ENCODE measurements at regions not wholly inside any gene's neighbourhood (a gene's known extent, or its start where the extent isn't known, plus 50 kb on each side); places are given as distances from the start of the nearest gene placed in this dataset.

DNA sequence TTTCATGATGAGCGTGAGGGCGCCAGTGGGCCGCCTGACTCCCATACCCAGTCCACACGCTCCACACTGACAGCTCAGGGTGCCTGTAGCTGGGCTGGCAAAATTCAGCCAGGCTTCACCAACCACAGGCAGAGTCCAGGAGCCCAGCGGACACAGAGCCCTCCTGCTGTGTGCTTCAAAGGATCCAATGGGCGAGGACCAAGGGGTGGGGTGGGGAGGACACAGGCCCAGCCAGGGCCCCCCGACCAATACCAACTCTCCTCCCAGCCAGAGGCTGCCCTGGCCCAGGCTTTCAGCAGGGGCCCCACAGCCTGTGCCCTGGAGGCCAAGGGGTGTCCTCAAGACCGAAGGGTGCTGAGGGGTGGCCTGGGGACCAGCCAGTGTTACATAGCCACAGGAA lies 336.1 kb downstream of the CTTN start:
- H3K79me2 ChIP-seq (ENCODE audit: control insufficient read depth, insufficient read depth, low read length): no peaks in the 10 kb centered on the region
- H3K27me3 ChIP-seq (ENCODE audit: control insufficient read depth, insufficient read depth, low read length): no peaks in the 10 kb centered on the region
- H3K36me3 ChIP-seq (ENCODE audit: control insufficient read depth, insufficient read depth, low read length): no peaks in the 10 kb centered on the region
- TF ChIP-seq, protein P1, sequence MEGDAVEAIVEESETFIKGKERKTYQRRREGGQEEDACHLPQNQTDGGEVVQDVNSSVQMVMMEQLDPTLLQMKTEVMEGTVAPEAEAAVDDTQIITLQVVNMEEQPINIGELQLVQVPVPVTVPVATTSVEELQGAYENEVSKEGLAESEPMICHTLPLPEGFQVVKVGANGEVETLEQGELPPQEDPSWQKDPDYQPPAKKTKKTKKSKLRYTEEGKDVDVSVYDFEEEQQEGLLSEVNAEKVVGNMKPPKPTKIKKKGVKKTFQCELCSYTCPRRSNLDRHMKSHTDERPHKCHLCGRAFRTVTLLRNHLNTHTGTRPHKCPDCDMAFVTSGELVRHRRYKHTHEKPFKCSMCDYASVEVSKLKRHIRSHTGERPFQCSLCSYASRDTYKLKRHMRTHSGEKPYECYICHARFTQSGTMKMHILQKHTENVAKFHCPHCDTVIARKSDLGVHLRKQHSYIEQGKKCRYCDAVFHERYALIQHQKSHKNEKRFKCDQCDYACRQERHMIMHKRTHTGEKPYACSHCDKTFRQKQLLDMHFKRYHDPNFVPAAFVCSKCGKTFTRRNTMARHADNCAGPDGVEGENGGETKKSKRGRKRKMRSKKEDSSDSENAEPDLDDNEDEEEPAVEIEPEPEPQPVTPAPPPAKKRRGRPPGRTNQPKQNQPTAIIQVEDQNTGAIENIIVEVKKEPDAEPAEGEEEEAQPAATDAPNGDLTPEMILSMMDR (conservative IDR thresholded peaks at IDR 0.05 in 1 of 2, IDR thresholded peaks at IDR 0.05 in 1 of 2; ENCODE audit: low read depth in 1 of 2, low read length in 2 of 2): no peak
- no peak for TF ChIP-seq EZH2 (IDR thresholded peaks at IDR 0.05; ENCODE audit: low read length, missing control alignments)
- H3K4me3 ChIP-seq (replicated peaks in 1 of 4; ENCODE audit: control extremely low read depth in 1 of 4, insufficient read depth in 1 of 4, low read depth in 3 of 4, low read length in 4 of 4): no peak overlapping the region
- no peaks in the 10 kb centered on the region for H3K4me1 ChIP-seq (ENCODE audit: control insufficient read depth, extremely low read depth, insufficient read depth, low read length)
- no peak overlapping the region for H3K4me2 ChIP-seq (ENCODE audit: extremely low read depth, insufficient read depth, low read length)
- no peak overlapping the region for H3K27ac ChIP-seq (ENCODE audit: insufficient read depth, low read length)
- DNase-seq (ENCODE audit: low read depth in 2 of 2): no peak
- no peaks in the 10 kb centered on the region for H3K9me3 ChIP-seq (ENCODE audit: control insufficient read depth, insufficient read depth, low read depth, low read length)
- no peak overlapping the region for H3K9ac ChIP-seq (ENCODE audit: insufficient read depth, low read length)
- no peaks in the 10 kb centered on the region for H4K20me1 ChIP-seq (ENCODE audit: control insufficient read depth, extremely low read depth, insufficient read depth, low read length)
- H2AFZ ChIP-seq (ENCODE audit: low read length): no peak overlapping the region

DNA sequence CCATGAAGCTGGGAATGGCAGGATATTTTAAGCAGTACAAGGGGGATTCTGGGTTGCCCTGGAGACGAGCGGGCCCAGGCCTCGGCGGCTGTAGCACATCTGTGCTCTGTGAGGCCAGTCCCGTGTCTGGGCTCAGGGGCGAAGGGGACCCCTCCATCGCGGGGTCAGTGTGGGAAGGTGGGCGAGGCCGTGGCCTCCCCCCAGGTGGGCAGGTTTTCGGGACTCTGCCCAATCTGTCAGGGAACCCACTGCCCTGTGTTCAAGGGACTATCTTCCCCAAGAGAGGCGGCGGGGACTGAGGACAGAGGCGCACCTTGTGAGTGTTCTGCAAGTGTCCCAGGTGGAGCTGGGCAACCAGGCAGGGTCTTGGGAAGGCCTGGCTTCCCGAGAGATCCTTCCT lies 336.6 kb downstream of the CTTN start:
- Histone ChIP-seq H3K9ac (ENCODE audit: insufficient read depth, low read length) (no peak overlapping the region), H3K4me3 (replicated peaks in 1 of 4; ENCODE audit: control extremely low read depth in 1 of 4, insufficient read depth in 1 of 4, low read depth in 3 of 4, low read length in 4 of 4) (no peak overlapping the region), H3K4me2 (ENCODE audit: extremely low read depth, insufficient read depth, low read length) (no peak overlapping the region), H3K9me3 (ENCODE audit: control insufficient read depth, insufficient read depth, low read depth, low read length) (no peaks in the 10 kb centered on the region), H4K20me1 (ENCODE audit: control insufficient read depth, extremely low read depth, insufficient read depth, low read length) (no peaks in the 10 kb centered on the region), H3K79me2 (ENCODE audit: control insufficient read depth, insufficient read depth, low read length) (no peaks in the 10 kb centered on the region), H3K36me3 (ENCODE audit: control insufficient read depth, insufficient read depth, low read length) (no peaks in the 10 kb centered on the region), H3K27ac (ENCODE audit: insufficient read depth, low read length) (no peak overlapping the region), H2AFZ (ENCODE audit: low read length) (no peak overlapping the region), H3K27me3 (ENCODE audit: control insufficient read depth, insufficient read depth, low read length) (no peaks in the 10 kb centered on the region), H3K4me1 (ENCODE audit: control insufficient read depth, extremely low read depth, insufficient read depth, low read length) (no peaks in the 10 kb centered on the region)
- no peak for TF ChIP-seq EZH2 (IDR thresholded peaks at IDR 0.05; ENCODE audit: low read length, missing control alignments)
- TF ChIP-seq, protein P1 (conservative IDR thresholded peaks at IDR 0.05 in 1 of 2, IDR thresholded peaks at IDR 0.05 in 1 of 2; ENCODE audit: low read depth in 1 of 2, low read length in 2 of 2): no peak
- DNase-seq (ENCODE audit: low read depth in 2 of 2): no peak

DNA sequence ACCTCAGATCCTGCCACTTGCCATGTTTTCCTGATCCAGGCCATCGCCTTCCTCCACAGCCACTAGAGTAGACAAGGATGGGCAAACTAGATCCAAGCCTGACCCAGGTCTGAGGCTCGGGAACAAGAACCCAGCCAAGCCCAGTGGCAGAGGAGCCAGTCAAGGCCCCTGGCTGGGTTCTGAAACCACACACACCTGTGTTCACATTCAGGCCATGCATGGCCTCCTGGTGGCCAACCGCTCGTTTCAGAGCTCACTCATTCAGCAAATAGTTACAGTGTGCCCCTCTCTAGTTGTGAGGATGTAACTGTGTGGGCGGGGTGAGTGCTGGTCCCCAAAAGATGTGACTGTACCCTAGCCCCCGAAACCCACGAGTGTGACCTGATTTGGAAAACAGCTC lies 337.6 kb downstream of the CTTN start:
- Histone ChIP-seq H2AFZ (ENCODE audit: low read length) (no peak overlapping the region), H3K36me3 (ENCODE audit: control insufficient read depth, insufficient read depth, low read length) (no peaks in the 10 kb centered on the region), H3K4me1 (ENCODE audit: control insufficient read depth, extremely low read depth, insufficient read depth, low read length) (no peaks in the 10 kb centered on the region), H4K20me1 (ENCODE audit: control insufficient read depth, extremely low read depth, insufficient read depth, low read length) (no peaks in the 10 kb centered on the region), H3K27ac (ENCODE audit: insufficient read depth, low read length) (no peak overlapping the region), H3K27me3 (ENCODE audit: control insufficient read depth, insufficient read depth, low read length) (no peaks in the 10 kb centered on the region), H3K4me3 (replicated peaks in 1 of 4; ENCODE audit: control extremely low read depth in 1 of 4, insufficient read depth in 1 of 4, low read depth in 3 of 4, low read length in 4 of 4) (no peak overlapping the region), H3K4me2 (ENCODE audit: extremely low read depth, insufficient read depth, low read length) (no peak overlapping the region), H3K9ac (ENCODE audit: insufficient read depth, low read length) (no peak overlapping the region), H3K9me3 (ENCODE audit: control insufficient read depth, insufficient read depth, low read depth, low read length) (no peaks in the 10 kb centered on the region), H3K79me2 (ENCODE audit: control insufficient read depth, insufficient read depth, low read length) (no peaks in the 10 kb centered on the region)
- no peak for DNase-seq (ENCODE audit: low read depth in 2 of 2)
- no peak for TF ChIP-seq EZH2 (IDR thresholded peaks at IDR 0.05; ENCODE audit: low read length, missing control alignments)
- TF ChIP-seq, protein P1 (conservative IDR thresholded peaks at IDR 0.05 in 1 of 2, IDR thresholded peaks at IDR 0.05 in 1 of 2; ENCODE audit: low read depth in 1 of 2, low read length in 2 of 2): no peak
